H1 (cell line): ENCODE measurements at regions not wholly inside any gene's neighbourhood (a gene's known extent, or its start where the extent isn't known, plus 50 kb on each side); places are given as distances from the start of the nearest gene placed in this dataset.

Source experiments
- CTCF ChIA-PET: fragments of 300-600 bp; sonication (Branson Sonifier 250); formaldehyde crosslinking; loops from one replicate; lab custom pipeline; 2021; ENCODE audit not compliant: partially characterized antibody; lab: Charles Lee
- POLR2A ChIA-PET: fragments of 300-600 bp; sonication (Branson Sonifier 250); formaldehyde crosslinking; loops from one replicate; lab custom pipeline; 2021; ENCODE audit warnings: inconsistent platforms; ENCODE audit not compliant: partially characterized antibody; lab: Charles Lee
- DNase-seq, 2 experiments: peaks; one replicate each; pipeline versions ENCODE4 v3.0.0 to v3.0.0-alpha.2; 2010 to 2022; ENCODE audit warnings: low spot score in 2 of 2, low read depth in 1 of 2, mixed read lengths in 1 of 2
- FAIRE-seq: peaks from 2 replicates; lab custom pipeline; 2011; peaks lifted over from hg19 to GRCh38; lab: Jason Lieb, UNC
- H2AFZ ChIP-seq: 2 replicates; pipeline ENCODE4 v1.8.1; 2012; ENCODE audit warnings: low read length, inconsistent platforms
- H2AK5ac ChIP-seq: 2 replicates; pipeline ENCODE4 v1.6.1; 2013; ENCODE audit warnings: low read depth, low read length
- H2BK120ac ChIP-seq: replicated peaks from 2 replicates; pipeline ENCODE3; 2013; ENCODE audit warnings: low read depth, low read length, inconsistent platforms
- H2BK12ac ChIP-seq: 2 replicates; pipeline ENCODE4 v1.6.1; 2013; ENCODE audit warnings: low read depth, low read length
- H2BK15ac ChIP-seq: 2 replicates; pipeline ENCODE4 v1.6.1; 2013; ENCODE audit warnings: low read length
- H2BK20ac ChIP-seq: 2 replicates; pipeline ENCODE4 v1.6.1; 2013; ENCODE audit warnings: low read length
- H2BK5ac ChIP-seq: 2 replicates; pipeline ENCODE4 v1.6.1; 2013; ENCODE audit warnings: low read depth, low read length
- H3K14ac ChIP-seq: 2 replicates; pipeline ENCODE4 v1.6.1; 2013; ENCODE audit warnings: inconsistent platforms; ENCODE audit not compliant: insufficient read length
- H3K18ac ChIP-seq: 2 replicates; pipeline ENCODE4 v1.6.1; 2013; ENCODE audit warnings: low read length; ENCODE audit errors: extremely low read depth
- H3K23ac ChIP-seq: 2 replicates; pipeline ENCODE4 v1.6.1; 2013; ENCODE audit warnings: inconsistent platforms; ENCODE audit not compliant: insufficient read length
- H3K23me2 ChIP-seq: 2 replicates; pipeline ENCODE4 v1.6.1; 2013; ENCODE audit warnings: low read depth, low read length
- H3K27ac ChIP-seq: 2 replicates; pipeline ENCODE4 v1.6.1; 2011; ENCODE audit warnings: low read depth, low read length, inconsistent platforms
- H3K27me3 ChIP-seq, 4 experiments: replicated peaks in 1 of 4; 1 replicate in 1 of 4; 2 replicates in 3 of 4; pipeline versions ENCODE4 v1.6.1 to v1.8.1; 2011 to 2013; ENCODE audit warnings: low read length in 3 of 4, mild to moderate bottlenecking in 3 of 4, inconsistent platforms in 2 of 4, mixed read lengths in 2 of 4, moderate library complexity in 1 of 4; ENCODE audit not compliant: control insufficient read depth in 3 of 4, insufficient read depth in 3 of 4; ENCODE audit errors: extremely low read depth in 1 of 4
- H3K36me3 ChIP-seq, 4 experiments: 2 replicates each; pipeline versions ENCODE4 v1.6.1 to v1.8.1; 2011 to 2013; ENCODE audit warnings: mild to moderate bottlenecking in 4 of 4, low read length in 3 of 4, moderate library complexity in 2 of 4, control low read depth in 1 of 4, inconsistent platforms in 1 of 4; ENCODE audit not compliant: insufficient read depth in 4 of 4, control insufficient read depth in 2 of 4
- H3K4ac ChIP-seq: replicated peaks from 2 replicates; pipeline ENCODE3; 2013; ENCODE audit warnings: low read length, low read depth, mixed read lengths, inconsistent platforms; ENCODE audit not compliant: insufficient read length
- H3K4me1 ChIP-seq, 4 experiments: replicated peaks in 1 of 4; 1 replicate in 1 of 4; 2 replicates in 3 of 4; pipeline versions ENCODE4 v1.6.1 to v1.8.1; 2011 to 2013; ENCODE audit warnings: low read length in 3 of 4, inconsistent platforms in 2 of 4, mixed read lengths in 1 of 4; ENCODE audit not compliant: insufficient read depth in 4 of 4, control insufficient read depth in 3 of 4
- H3K4me2 ChIP-seq, 2 experiments: 2 replicates each; pipeline versions ENCODE4 v1.6.1 to v1.8.1; 2011 to 2013; ENCODE audit warnings: low read depth in 2 of 2, low read length in 2 of 2, control low read depth in 1 of 2, inconsistent platforms in 1 of 2, mild to moderate bottlenecking in 1 of 2; ENCODE audit not compliant: insufficient read depth in 1 of 2
- H3K4me3 ChIP-seq, 4 experiments: fragments of 200-600, 300-600 bp in 1 of 4; sonication (generic), shearing (Covaris generic), sonication (Bioruptor Twin) in 1 of 4; 2 replicates each; pipeline versions ENCODE4 v1.5.1 to v1.8.1; 2011 to 2016; ENCODE audit warnings: low read length in 4 of 4, low read depth in 3 of 4, control low read depth in 2 of 4, inconsistent platforms in 2 of 4, mild to moderate bottlenecking in 2 of 4, mixed read lengths in 1 of 4, moderate library complexity in 1 of 4; ENCODE audit not compliant: insufficient read depth in 2 of 4; ENCODE audit errors: extremely low read depth in 1 of 4
- H3K56ac ChIP-seq: replicated peaks from 2 replicates; pipeline ENCODE3; 2013; ENCODE audit warnings: low read depth, mild to moderate bottlenecking, mixed read lengths, low read length, inconsistent platforms; ENCODE audit not compliant: insufficient read length
- H3K79me1 ChIP-seq: 2 replicates; pipeline ENCODE4 v1.6.1; 2013; ENCODE audit warnings: low read depth, low read length, control low read depth
- H3K79me2 ChIP-seq, 2 experiments: 2 replicates each; pipeline versions ENCODE4 v1.6.1 to v1.8.1; 2012 to 2013; ENCODE audit warnings: low read length in 2 of 2, mild to moderate bottlenecking in 2 of 2, inconsistent platforms in 1 of 2; ENCODE audit not compliant: insufficient read depth in 2 of 2, control insufficient read depth in 1 of 2
- H3K9ac ChIP-seq, 4 experiments: replicated peaks in 1 of 4; 1 replicate in 1 of 4; 2 replicates in 3 of 4; pipeline versions ENCODE4 v1.6.1 to v1.8.1; 2011 to 2013; ENCODE audit warnings: low read depth in 3 of 4, low read length in 3 of 4, control low read depth in 2 of 4, mild to moderate bottlenecking in 2 of 4, moderate library complexity in 2 of 4, inconsistent platforms in 1 of 4; ENCODE audit errors: extremely low read depth in 1 of 4
- H3K9me3 ChIP-seq, 2 experiments: 2 replicates each; pipeline versions ENCODE4 v1.6.1 to v1.8.1; 2012 to 2013; ENCODE audit warnings: mild to moderate bottlenecking in 2 of 2, moderate library complexity in 2 of 2, control low read depth in 1 of 2, inconsistent platforms in 1 of 2, low read depth in 1 of 2, low read length in 1 of 2, mixed read lengths in 1 of 2; ENCODE audit not compliant: insufficient read depth in 2 of 2
- H4K20me1 ChIP-seq, 2 experiments: replicated peaks in 1 of 2; 2 replicates each; pipeline versions ENCODE3 to v1.8.1; 2011 to 2013; ENCODE audit warnings: inconsistent platforms in 2 of 2, low read length in 2 of 2, mild to moderate bottlenecking in 1 of 2; ENCODE audit not compliant: insufficient read depth in 2 of 2, control insufficient read depth in 1 of 2
- H4K5ac ChIP-seq: 2 replicates; pipeline ENCODE4 v1.6.1; 2013; ENCODE audit warnings: low read length, low read depth, mixed read lengths, inconsistent platforms; ENCODE audit not compliant: insufficient read length
- H4K8ac ChIP-seq: 2 replicates; pipeline ENCODE4 v1.8.0; 2013; ENCODE audit warnings: mild to moderate bottlenecking, moderate library complexity, low read length, inconsistent platforms; ENCODE audit not compliant: insufficient read depth; ENCODE audit errors: extremely low read depth
- H4K91ac ChIP-seq: replicated peaks from 2 replicates; pipeline ENCODE3; 2013; ENCODE audit warnings: low read length, mixed read lengths, inconsistent platforms; ENCODE audit not compliant: insufficient read length
- ATF2 ChIP-seq: IDR thresholded peaks from 2 replicates; pipeline ENCODE4 v1.6.1; 2012; ENCODE audit warnings: low read length, inconsistent platforms
- CHD2 ChIP-seq: IDR thresholded peaks from 2 replicates; pipeline ENCODE4 v1.6.1; 2012; ENCODE audit warnings: low read length, improper control_type of control experiment
- CTBP2 ChIP-seq: IDR thresholded peaks from 2 replicates; pipeline ENCODE4 v1.7.0; 2011; ENCODE audit warnings: borderline replicate concordance, mild to moderate bottlenecking, moderate library complexity, mixed read lengths, low read length; ENCODE audit not compliant: insufficient read depth, insufficient read length
- E2F6 ChIP-seq: IDR thresholded peaks from 2 replicates; pipeline ENCODE4 v1.6.1; 2012; ENCODE audit warnings: inconsistent platforms
- KDM4A ChIP-seq: IDR thresholded peaks from one replicate; pipeline ENCODE4 v1.7.1; 2012; ENCODE audit warnings: low read depth, mild to moderate bottlenecking, moderate library complexity, low read length, inconsistent platforms; ENCODE audit not compliant: severe bottlenecking
- NRF1 ChIP-seq: IDR thresholded peaks from 2 replicates; pipeline ENCODE4 v1.6.1; 2011; ENCODE audit warnings: mild to moderate bottlenecking, low read depth, low read length, improper control_type of control experiment
- POLR2AphosphoS5 ChIP-seq: IDR thresholded peaks from 2 replicates; pipeline ENCODE4 v1.6.1; 2011; ENCODE audit warnings: low read depth, low read length
- RBBP5 ChIP-seq: IDR thresholded peaks from 2 replicates; pipeline ENCODE4 v1.7.1; 2012; ENCODE audit warnings: low read depth, mild to moderate bottlenecking, inconsistent platforms, low read length, moderate library complexity, borderline replicate concordance
- RNF2 ChIP-seq: fragments of 200-900, 300-1000 bp; sonication (generic); IDR thresholded peaks from 2 replicates; pipeline ENCODE4 v1.7.1; 2016; ENCODE audit warnings: borderline replicate concordance, low read depth, mild to moderate bottlenecking, antibody characterized with exemption, low read length; ENCODE audit not compliant: poor library complexity, severe bottlenecking; ENCODE audit errors: missing control alignments
- RXRA ChIP-seq: IDR thresholded peaks from 2 replicates; pipeline ENCODE4 v1.6.1; 2011; ENCODE audit warnings: low read depth, mild to moderate bottlenecking, low read length, moderate library complexity; ENCODE audit not compliant: insufficient read depth
- SIRT6 ChIP-seq: IDR thresholded peaks from one replicate; pipeline ENCODE4 v1.7.1; 2012; ENCODE audit warnings: low read length, inconsistent platforms
- SRF ChIP-seq: IDR thresholded peaks from 2 replicates; pipeline ENCODE4 v1.6.1; 2011; ENCODE audit warnings: mild to moderate bottlenecking, low read depth, low read length, moderate library complexity
- WGBS, 2 experiments: shearing (Covaris generic) in 1 of 2; methylation state at CpG; one replicate each; pipeline versions ENCODE4 v1.1.6 to v1.1.7; 2013 to 2015; ENCODE audit warnings: low lambda C conversion rate in 2 of 2, mixed read lengths in 2 of 2, inconsistent platforms in 1 of 2, low coverage in 1 of 2, missing lambda C conversion rate in 1 of 2; ENCODE audit not compliant: insufficient replicate concordance in 2 of 2, insufficient coverage in 1 of 2, insufficient read length in 1 of 2; ENCODE audit errors: extremely low coverage in 1 of 2, missing lambda C conversion rate in 1 of 2; 5-methylcytosine and 5-hydroxymethylcytosine counted together

DNA sequence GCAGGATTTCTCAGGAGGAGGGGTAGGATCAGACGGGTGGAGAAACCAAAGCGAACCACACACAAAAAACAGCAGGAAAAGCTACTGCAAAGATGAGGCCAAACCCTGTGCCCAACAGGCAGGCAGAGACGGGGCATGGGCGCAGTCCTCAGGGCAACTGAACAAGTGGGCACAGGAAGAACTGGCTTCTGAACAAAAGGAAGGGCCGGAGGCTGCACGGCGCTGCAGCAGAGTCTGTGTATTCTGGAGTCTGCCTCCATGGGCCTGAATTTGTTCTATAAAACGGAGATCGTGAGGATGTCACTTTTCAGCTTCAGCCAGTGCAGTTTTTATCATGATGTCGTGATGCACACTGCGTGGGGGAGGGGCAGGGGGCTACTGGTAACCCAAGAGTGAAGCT lies 1026.0 kb downstream of the TBC1D22A start:
- H3K18ac ChIP-seq = no peak overlapping the region
- no peaks in the 10 kb centered on the region for H3K23me2 ChIP-seq
- ChIA-PET CTCF (interaction anchor here (0.6 to 1.3 kb wide), 3 partner anchors 8 to 529 kb away, joined by 3 read pairs; no protein-coding TSS in a partner anchor), POLR2A (no interaction called here)
- WGBS, 2 experiments = 87% methylated on average over 11 of the region's 11 CpGs; no CpG with 5 or more reads in 1 of the 2 experiments
- no peaks in the 10 kb centered on the region for H3K79me1 ChIP-seq
- H3K79me2 ChIP-seq = no peaks in the 10 kb centered on the region
- H3K27ac ChIP-seq = no peak overlapping the region
- no peak overlapping the region for H3K23ac ChIP-seq
- H4K91ac ChIP-seq = no peak overlapping the region
- DNase-seq (peak in 1 of 2 experiments; percentile 31), FAIRE-seq (no peak)
- H2BK5ac ChIP-seq = no peak overlapping the region
- H3K9me3 ChIP-seq = no peaks in the 10 kb centered on the region
- H4K8ac ChIP-seq = no peak overlapping the region
- H3K4me1 ChIP-seq = no peaks in the 10 kb centered on the region
- H4K5ac ChIP-seq = no peak overlapping the region
- no peak overlapping the region for H3K9ac ChIP-seq
- H2AFZ ChIP-seq = no peak overlapping the region
- H3K36me3 ChIP-seq = no peaks in the 10 kb centered on the region
- no peak overlapping the region for H2BK15ac ChIP-seq
- H3K27me3 ChIP-seq = no peaks in the 10 kb centered on the region
- no peak overlapping the region for H3K14ac ChIP-seq
- H3K4ac ChIP-seq = no peak overlapping the region
- no peak overlapping the region for H3K56ac ChIP-seq
- H3K4me2 ChIP-seq = no peak overlapping the region
- no peak overlapping the region for H3K4me3 ChIP-seq
- peak overlapping the region; percentile 27; the same call in 1 of the 2 replicates for H2BK12ac ChIP-seq
- no peak overlapping the region for H2AK5ac ChIP-seq
- H2BK20ac ChIP-seq = no peak overlapping the region
- no peak overlapping the region for H2BK120ac ChIP-seq
- no peaks in the 10 kb centered on the region for H4K20me1 ChIP-seq
- no peak for TF ChIP-seq E2F6
- TF ChIP-seq RBBP5 = no peak
- TF ChIP-seq CTBP2 = no peak
- TF ChIP-seq CHD2 = no peak
- no peak for TF ChIP-seq ATF2
- no peak for TF ChIP-seq SRF
- no peak for TF ChIP-seq NRF1
- no peak for TF ChIP-seq SIRT6
- no peak for TF ChIP-seq RNF2
- TF ChIP-seq KDM4A = no peak
- TF ChIP-seq POLR2AphosphoS5 = no peak
- TF ChIP-seq RXRA = no peak
